ENCODE measurements at regions not wholly inside any gene's neighbourhood (a gene's known extent, or its start where the extent isn't known, plus 50 kb on each side); places are given as distances from the start of the nearest gene placed in this dataset.

GRCh38 chr5:116663081-116663480 lies 88.5 kb upstream of the SEMA6A start:
- peaks cover 9% of the 10 kb centered on the region for H3K4me1 ChIP-seq (ENCODE audit: control insufficient read depth, extremely low read depth, insufficient read depth, low read length)
- H3K9ac ChIP-seq (ENCODE audit: control insufficient read depth, extremely low read depth, insufficient read depth, low read length) = no peak overlapping the region
- peaks cover 3% of the 10 kb centered on the region for H3K9me3 ChIP-seq (ENCODE audit: control insufficient read depth, low read depth, low read length)
- no peaks in the 10 kb centered on the region for H3K79me2 ChIP-seq (ENCODE audit: control insufficient read depth, insufficient read depth, low read length)
- H3K9me1 ChIP-seq (ENCODE audit: control insufficient read depth, extremely low read depth, insufficient read depth, low read length) = no peaks in the 10 kb centered on the region
- TF ChIP-seq CTCF (optimal IDR thresholded peaks at IDR 0.05 in 1 of 3, IDR thresholded peaks at IDR 0.05 in 1 of 3, conservative IDR thresholded peaks at IDR 0.05 in 1 of 3; ENCODE audit: extremely low read depth in 1 of 3, insufficient read depth in 2 of 3, low read length in 3 of 3) (no peak), EZH2 (IDR thresholded peaks at IDR 0.05; ENCODE audit: low read length) (no peak)
- no peak overlapping the region for H3K27ac ChIP-seq (ENCODE audit: control insufficient read depth, insufficient read depth, low read length)
- H3K4me2 ChIP-seq (ENCODE audit: control insufficient read depth, extremely low read depth, insufficient read depth, low read depth, low read length) = no peak overlapping the region
- H2AFZ ChIP-seq (ENCODE audit: control insufficient read depth, low read length) = no peak overlapping the region
- FAIRE-seq (no peak), DNase-seq (ENCODE audit: low read depth, low spot score) (no peak)
- no peaks in the 10 kb centered on the region for H3K36me3 ChIP-seq (ENCODE audit: control insufficient read depth in 2 of 2, extremely low read depth in 1 of 2, insufficient read depth in 2 of 2, low read length in 2 of 2)
- H4K20me1 ChIP-seq (ENCODE audit: control insufficient read depth, extremely low read depth, insufficient read depth, low read length) = no peaks in the 10 kb centered on the region
- dilution Hi-C loops (cut with MboI; ENCODE audit: extremely low pct_ligation_motif_present, low sequenced_read_pairs) = no loop called here
- no peak overlapping the region for H3K4me3 ChIP-seq (ENCODE audit: control insufficient read depth in 2 of 3, extremely low read depth in 1 of 3, insufficient read depth in 2 of 3, low read depth in 1 of 3, low read length in 3 of 3)
- no peaks in the 10 kb centered on the region for H3K27me3 ChIP-seq (ENCODE audit: control insufficient read depth, extremely low read depth, insufficient read depth, low read length)

- H3K9me3 ChIP-seq (ENCODE audit: control insufficient read depth, low read depth, low read length) = peaks cover 3% of the 10 kb centered on the region
- no peak overlapping the region for H3K9ac ChIP-seq (ENCODE audit: control insufficient read depth, extremely low read depth, insufficient read depth, low read length)
- FAIRE-seq (no peak), DNase-seq (ENCODE audit: low read depth, low spot score) (no peak)
- H3K4me2 ChIP-seq (ENCODE audit: control insufficient read depth, extremely low read depth, insufficient read depth, low read depth, low read length) = no peak overlapping the region
- dilution Hi-C loops (cut with MboI; ENCODE audit: extremely low pct_ligation_motif_present, low sequenced_read_pairs) = no loop called here
- H3K9me1 ChIP-seq (ENCODE audit: control insufficient read depth, extremely low read depth, insufficient read depth, low read length) = no peaks in the 10 kb centered on the region
- no peak overlapping the region for H2AFZ ChIP-seq (ENCODE audit: control insufficient read depth, low read length)
- no peak overlapping the region for H3K4me3 ChIP-seq (ENCODE audit: control insufficient read depth in 2 of 3, extremely low read depth in 1 of 3, insufficient read depth in 2 of 3, low read depth in 1 of 3, low read length in 3 of 3)
- H3K36me3 ChIP-seq (ENCODE audit: control insufficient read depth in 2 of 2, extremely low read depth in 1 of 2, insufficient read depth in 2 of 2, low read length in 2 of 2) = no peaks in the 10 kb centered on the region
- no peak for TF ChIP-seq CTCF (optimal IDR thresholded peaks at IDR 0.05 in 1 of 3, IDR thresholded peaks at IDR 0.05 in 1 of 3, conservative IDR thresholded peaks at IDR 0.05 in 1 of 3; ENCODE audit: extremely low read depth in 1 of 3, insufficient read depth in 2 of 3, low read length in 3 of 3)
- TF ChIP-seq EZH2 (IDR thresholded peaks at IDR 0.05; ENCODE audit: low read length) = no peak
- H3K27me3 ChIP-seq (ENCODE audit: control insufficient read depth, extremely low read depth, insufficient read depth, low read length) = no peaks in the 10 kb centered on the region
- H4K20me1 ChIP-seq (ENCODE audit: control insufficient read depth, extremely low read depth, insufficient read depth, low read length) = no peaks in the 10 kb centered on the region
- H3K27ac ChIP-seq (ENCODE audit: control insufficient read depth, insufficient read depth, low read length) = no peak overlapping the region
- H3K4me1 ChIP-seq (ENCODE audit: control insufficient read depth, extremely low read depth, insufficient read depth, low read length) = peaks cover 12% of the 10 kb centered on the region
- H3K79me2 ChIP-seq (ENCODE audit: control insufficient read depth, insufficient read depth, low read length) = no peaks in the 10 kb centered on the region
Observed at GRCh38 chr5:116661419-116661818, 86.8 kb upstream of the SEMA6A start.

Measured in keratinocyte (primary cell).